ENCODE measurements at regions not wholly inside any gene's neighbourhood (a gene's known extent, or its start where the extent isn't known, plus 50 kb on each side); places are given as distances from the start of the nearest gene placed in this dataset.
"Not testable (repeated sequence)": the region's sequence is repeated elsewhere in the genome, so short reads cannot be mapped to it uniquely, and the experiment has no call there.

- no peaks in the 10 kb centered on the region for H3K27me3 Mint-ChIP-seq (ENCODE audit: unreplicated experiment)
- DNase-seq (ENCODE audit: extremely low spot score, unreplicated experiment) = no peak
- H3K9me3 Mint-ChIP-seq (ENCODE audit: unreplicated experiment) = peaks cover 27% of the 10 kb centered on the region
- H3K4me1 Mint-ChIP-seq (ENCODE audit: unreplicated experiment) = no peaks in the 10 kb centered on the region
- H3K36me3 Mint-ChIP-seq (ENCODE audit: unreplicated experiment) = no peaks in the 10 kb centered on the region
- TF ChIP-seq, protein P1, sequence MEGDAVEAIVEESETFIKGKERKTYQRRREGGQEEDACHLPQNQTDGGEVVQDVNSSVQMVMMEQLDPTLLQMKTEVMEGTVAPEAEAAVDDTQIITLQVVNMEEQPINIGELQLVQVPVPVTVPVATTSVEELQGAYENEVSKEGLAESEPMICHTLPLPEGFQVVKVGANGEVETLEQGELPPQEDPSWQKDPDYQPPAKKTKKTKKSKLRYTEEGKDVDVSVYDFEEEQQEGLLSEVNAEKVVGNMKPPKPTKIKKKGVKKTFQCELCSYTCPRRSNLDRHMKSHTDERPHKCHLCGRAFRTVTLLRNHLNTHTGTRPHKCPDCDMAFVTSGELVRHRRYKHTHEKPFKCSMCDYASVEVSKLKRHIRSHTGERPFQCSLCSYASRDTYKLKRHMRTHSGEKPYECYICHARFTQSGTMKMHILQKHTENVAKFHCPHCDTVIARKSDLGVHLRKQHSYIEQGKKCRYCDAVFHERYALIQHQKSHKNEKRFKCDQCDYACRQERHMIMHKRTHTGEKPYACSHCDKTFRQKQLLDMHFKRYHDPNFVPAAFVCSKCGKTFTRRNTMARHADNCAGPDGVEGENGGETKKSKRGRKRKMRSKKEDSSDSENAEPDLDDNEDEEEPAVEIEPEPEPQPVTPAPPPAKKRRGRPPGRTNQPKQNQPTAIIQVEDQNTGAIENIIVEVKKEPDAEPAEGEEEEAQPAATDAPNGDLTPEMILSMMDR (IDR thresholded peaks at IDR 0.05) = no peak
- H3K27ac Mint-ChIP-seq (ENCODE audit: unreplicated experiment) = no peak overlapping the region
- no peak overlapping the region for H3K4me3 Mint-ChIP-seq (ENCODE audit: unreplicated experiment)
Observed at GRCh38 chr16:64687786-64688185, 434.1 kb downstream of the CDH11 start.

DNA sequence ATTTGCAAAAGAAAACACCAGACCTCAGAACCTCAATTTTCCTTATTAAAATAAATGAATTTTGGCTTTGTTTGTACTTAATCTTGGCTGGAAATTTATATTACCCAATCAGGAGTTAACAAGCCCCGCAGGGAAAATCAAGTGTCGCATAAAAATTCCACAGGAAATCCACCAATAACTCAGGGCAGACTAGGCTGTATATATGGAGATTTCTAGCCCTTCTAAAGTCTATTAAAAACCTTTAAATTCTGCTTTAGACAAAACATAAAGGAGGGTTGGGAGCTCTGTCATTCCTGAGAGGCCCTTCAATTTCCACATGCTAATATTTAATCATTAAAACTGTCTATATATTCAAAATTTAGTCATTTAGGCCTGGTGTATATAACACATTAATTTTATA lies 434.7 kb downstream of the CDH11 start:
- Mint-ChIP-seq H3K9me3 (ENCODE audit: unreplicated experiment) (peaks cover 28% of the 10 kb centered on the region), H3K4me1 (ENCODE audit: unreplicated experiment) (no peaks in the 10 kb centered on the region), H3K27ac (ENCODE audit: unreplicated experiment) (no peak overlapping the region), H3K27me3 (ENCODE audit: unreplicated experiment) (no peaks in the 10 kb centered on the region), H3K36me3 (ENCODE audit: unreplicated experiment) (no peaks in the 10 kb centered on the region), H3K4me3 (ENCODE audit: unreplicated experiment) (no peak overlapping the region)
- TF ChIP-seq, protein P1 (IDR thresholded peaks at IDR 0.05) = no peak
- DNase-seq (ENCODE audit: extremely low spot score, unreplicated experiment) = no peak

- TF ChIP-seq, protein P1 (IDR thresholded peaks at IDR 0.05) = no peak
- H3K4me1 Mint-ChIP-seq (ENCODE audit: unreplicated experiment) = no peaks in the 10 kb centered on the region
- H3K9me3 Mint-ChIP-seq (ENCODE audit: unreplicated experiment) = peaks cover 31% of the 10 kb centered on the region
- no peak overlapping the region for H3K4me3 Mint-ChIP-seq (ENCODE audit: unreplicated experiment)
- DNase-seq (ENCODE audit: extremely low spot score, unreplicated experiment) = no peak
- no peaks in the 10 kb centered on the region for H3K27me3 Mint-ChIP-seq (ENCODE audit: unreplicated experiment)
- no peak overlapping the region for H3K27ac Mint-ChIP-seq (ENCODE audit: unreplicated experiment)
- H3K36me3 Mint-ChIP-seq (ENCODE audit: unreplicated experiment) = no peaks in the 10 kb centered on the region
Observed at GRCh38 chr16:64679976-64680690, 441.7 kb downstream of the CDH11 start.

DNA sequence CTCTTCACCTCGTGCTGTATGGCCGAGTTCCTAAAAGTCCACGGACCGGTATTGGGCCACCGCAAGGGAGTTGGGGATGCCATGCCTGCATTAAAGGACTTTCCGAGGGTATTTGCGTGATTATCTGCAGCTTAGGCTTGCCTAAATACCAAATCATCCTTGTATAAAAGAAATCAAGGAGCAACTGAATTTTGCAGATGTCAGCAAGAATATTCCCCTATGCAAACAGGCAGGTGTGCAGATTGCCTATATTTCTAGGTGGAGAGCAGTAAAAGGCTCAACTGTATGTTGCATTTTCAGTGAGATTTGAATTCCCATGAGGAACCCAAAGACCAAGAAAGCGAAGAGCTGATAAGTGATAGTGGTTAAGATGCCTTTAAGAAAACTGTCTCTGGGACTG lies 452.3 kb downstream of the CDH11 start:
- TF ChIP-seq, protein P1 (IDR thresholded peaks at IDR 0.05) = no peak
- H3K9me3 Mint-ChIP-seq (ENCODE audit: unreplicated experiment) = peaks cover 8% of the 10 kb centered on the region
- H3K36me3 Mint-ChIP-seq (ENCODE audit: unreplicated experiment) = no peaks in the 10 kb centered on the region
- H3K27me3 Mint-ChIP-seq (ENCODE audit: unreplicated experiment) = no peaks in the 10 kb centered on the region
- no peak for DNase-seq (ENCODE audit: extremely low spot score, unreplicated experiment)
- no peak overlapping the region for H3K4me3 Mint-ChIP-seq (ENCODE audit: unreplicated experiment)
- no peaks in the 10 kb centered on the region for H3K4me1 Mint-ChIP-seq (ENCODE audit: unreplicated experiment)
- no peak overlapping the region for H3K27ac Mint-ChIP-seq (ENCODE audit: unreplicated experiment)

GRCh38 chr16:64667334-64667877 lies 454.5 kb downstream of the CDH11 start:
- DNase-seq (ENCODE audit: extremely low spot score, unreplicated experiment) = no peak
- H3K9me3 Mint-ChIP-seq (ENCODE audit: unreplicated experiment) = no peaks in the 10 kb centered on the region
- H3K27me3 Mint-ChIP-seq (ENCODE audit: unreplicated experiment) = no peaks in the 10 kb centered on the region
- H3K4me3 Mint-ChIP-seq (ENCODE audit: unreplicated experiment) = no peak overlapping the region
- no peak overlapping the region for H3K27ac Mint-ChIP-seq (ENCODE audit: unreplicated experiment)
- H3K4me1 Mint-ChIP-seq (ENCODE audit: unreplicated experiment) = no peaks in the 10 kb centered on the region
- TF ChIP-seq, protein P1 (IDR thresholded peaks at IDR 0.05) = no peak
- H3K36me3 Mint-ChIP-seq (ENCODE audit: unreplicated experiment) = no peaks in the 10 kb centered on the region

DNA sequence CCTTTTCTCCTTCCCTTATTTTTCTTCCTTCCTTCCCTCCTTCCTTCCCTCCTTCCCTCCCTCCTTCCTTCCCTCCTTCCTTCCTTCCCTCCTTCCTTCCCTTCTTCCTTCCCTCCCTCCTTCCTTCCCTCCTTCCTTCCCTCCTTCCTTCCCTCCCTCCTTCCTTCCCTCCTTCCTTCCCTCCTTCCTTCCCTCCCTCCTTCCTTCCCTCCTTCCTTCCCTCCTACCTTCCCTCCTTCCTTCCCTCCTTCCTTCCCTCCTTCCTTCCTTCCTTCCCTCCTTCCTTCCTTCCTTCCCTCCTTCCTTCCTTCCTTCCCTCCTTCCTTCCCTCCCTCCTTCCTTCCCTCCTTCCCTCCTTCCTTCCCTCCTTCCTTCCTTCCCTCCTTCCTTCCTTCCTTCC lies 459.6 kb downstream of the CDH11 start:
- not testable (repeated sequence) for DNase-seq (ENCODE audit: extremely low spot score, unreplicated experiment); H3K9me3 Mint-ChIP-seq (ENCODE audit: unreplicated experiment); H3K4me3 Mint-ChIP-seq (ENCODE audit: unreplicated experiment); H3K36me3 Mint-ChIP-seq (ENCODE audit: unreplicated experiment); H3K27me3 Mint-ChIP-seq (ENCODE audit: unreplicated experiment); H3K27ac Mint-ChIP-seq (ENCODE audit: unreplicated experiment)
- peaks cover 15% of the 10 kb centered on the region for H3K4me1 Mint-ChIP-seq (ENCODE audit: unreplicated experiment)
